HCT116 (cell line): ENCODE measurements at regions not wholly inside any gene's neighbourhood (a gene's known extent, or its start where the extent isn't known, plus 50 kb on each side); places are given as distances from the start of the nearest gene placed in this dataset.

ENCODE experiments used
- ATAC-seq: fragments of 200-7000 bp; cut with Tn5 transposase; 2 replicates; pipeline ENCODE4 v1.9.1; 2020; ENCODE audit warnings: mild to moderate bottlenecking, moderate library complexity
- BruUV-seq: library from RNA; stranded (reverse); fragments of 400-500 nt; replicated peaks from 2 replicates; lab custom pipeline; 2021; lab: Mats Ljungman, UMichigan
- CTCF ChIA-PET: fragments of 300-600 bp; sonication (Branson Sonifier 250); formaldehyde crosslinking; loops from one replicate; lab custom pipeline; 2021; ENCODE audit warnings: antibody characterized with exemption; lab: Charles Lee
- POLR2A ChIA-PET: fragments of 300-600, 350-600 bp; sonication (Branson Sonifier 250); formaldehyde crosslinking; loops from one replicate; lab custom pipeline; 2021; ENCODE audit warnings: antibody characterized with exemption; lab: Charles Lee
- RAD21 ChIA-PET, 2 experiments: fragments of 300-600 bp; sonication (Branson Sonifier 250); formaldehyde crosslinking; loops; one replicate each; lab custom pipeline; 2023; ENCODE audit warnings: low total read pairs in 2 of 2; ENCODE audit not compliant: uncharacterized antibody in 2 of 2, unreplicated experiment in 2 of 2, low non-redundant PET in 1 of 2; lab: Charles Lee
- DNase-seq: peaks from one replicate; pipeline ENCODE4 v3.0.0-alpha.2; 2010; ENCODE audit warnings: low read depth, low spot score
- H2AFZ ChIP-seq: fragments of 200-600 bp; shearing (Covaris generic), sonication (generic); 2 replicates; pipeline ENCODE4 v1.6.1; 2017; ENCODE audit warnings: low read depth, mixed run types, mixed read lengths, antibody characterized with exemption, low read length; ENCODE audit not compliant: poor library complexity, severe bottlenecking
- H3K27ac ChIP-seq: 2 replicates; pipeline ENCODE4 v1.5.1; 2012; ENCODE audit warnings: low read depth, low read length
- H3K27me3 ChIP-seq: fragments of 200-600 bp; sonication (generic); 2 replicates; pipeline ENCODE4 v1.6.1; 2016; ENCODE audit warnings: mixed run types, low read length, mixed read lengths; ENCODE audit not compliant: insufficient read depth
- H3K36me3 ChIP-seq, 2 experiments: fragments of 200-500 bp in 1 of 2; fragments of 200-600 bp in 1 of 2; sonication (Bioruptor generic) in 1 of 2; sonication (generic) in 1 of 2; 2 replicates each; pipeline versions ENCODE4 v1.5.1 to v1.6.1; 2014 to 2016; ENCODE audit warnings: low read length in 2 of 2, inconsistent platforms in 1 of 2, mixed read lengths in 1 of 2, mixed run types in 1 of 2; ENCODE audit not compliant: insufficient read depth in 2 of 2, control insufficient read depth in 1 of 2
- H3K4me1 ChIP-seq, 2 experiments: fragments of 200-600 bp in 1 of 2; sonication (generic) in 1 of 2; 2 replicates each; pipeline versions ENCODE4 v1.5.1 to v1.6.1; 2012 to 2017; ENCODE audit warnings: low read length in 2 of 2, inconsistent platforms in 1 of 2, mild to moderate bottlenecking in 1 of 2, mixed read lengths in 1 of 2, mixed run types in 1 of 2, moderate library complexity in 1 of 2; ENCODE audit not compliant: insufficient read depth in 2 of 2, control insufficient read depth in 1 of 2
- H3K4me2 ChIP-seq: fragments of 200-600 bp; sonication (generic); 2 replicates; pipeline ENCODE4 v1.6.1; 2017; ENCODE audit warnings: mixed run types, low read length, mixed read lengths
- H3K4me3 ChIP-seq, 2 experiments: fragments of 200-600 bp in 1 of 2; sonication (generic) in 1 of 2; replicated peaks in 1 of 2; 2 replicates each; pipeline ENCODE4 v1.5.1; 2011 to 2016; ENCODE audit warnings: low read length in 2 of 2, control low read depth in 1 of 2, low read depth in 1 of 2, mild to moderate bottlenecking in 1 of 2, mixed read lengths in 1 of 2, mixed run types in 1 of 2
- H3K79me2 ChIP-seq: fragments of 200-600 bp; sonication (generic); 2 replicates; pipeline ENCODE4 v1.6.1; 2017; ENCODE audit warnings: mild to moderate bottlenecking, mixed run types, low read length, moderate library complexity, mixed read lengths; ENCODE audit not compliant: insufficient read depth
- H3K9ac ChIP-seq: fragments of 200-600 bp; sonication (generic); 2 replicates; pipeline ENCODE4 v1.6.1; 2016; ENCODE audit warnings: low read length, mixed read lengths
- H3K9me2 ChIP-seq: fragments of 200-600 bp; sonication (generic), shearing (Covaris generic); 2 replicates; pipeline ENCODE4 v1.6.1; 2017; ENCODE audit warnings: mixed run types, mild to moderate bottlenecking, moderate library complexity; ENCODE audit not compliant: insufficient read depth
- H3K9me3 ChIP-seq, 2 experiments: fragments of 200-500 bp in 1 of 2; fragments of 200-600 bp in 1 of 2; sonication (Bioruptor generic) in 1 of 2; sonication (generic) in 1 of 2; 2 replicates each; pipeline ENCODE4 v1.6.1; 2014 to 2017; ENCODE audit warnings: low read length in 2 of 2, mixed read lengths in 2 of 2, inconsistent platforms in 1 of 2, low read depth in 1 of 2, mild to moderate bottlenecking in 1 of 2, mixed run types in 1 of 2, moderate library complexity in 1 of 2; ENCODE audit not compliant: control insufficient read depth in 1 of 2, insufficient read depth in 1 of 2
- H4K20me1 ChIP-seq: fragments of 200-600 bp; sonication (generic), shearing (Covaris generic); 2 replicates; pipeline ENCODE4 v1.6.1; 2017; ENCODE audit warnings: mixed run types, mild to moderate bottlenecking, moderate library complexity; ENCODE audit not compliant: insufficient read depth
- ATF3 ChIP-seq: IDR thresholded peaks from 2 replicates; pipeline ENCODE4 v1.6.1; 2012
- CBX3 ChIP-seq: IDR thresholded peaks from 2 replicates; pipeline ENCODE4 v1.6.1; 2012; ENCODE audit warnings: low read depth
- CEBPB ChIP-seq: IDR thresholded peaks from 2 replicates; pipeline ENCODE4 v1.6.1; 2012; ENCODE audit warnings: low read depth
- ELF1 ChIP-seq: IDR thresholded peaks from 2 replicates; pipeline ENCODE4 v1.6.1; 2012; ENCODE audit warnings: low read depth, borderline replicate concordance
- EZH2phosphoT487 ChIP-seq: fragments of 200-600 bp; IDR thresholded peaks from 2 replicates; pipeline ENCODE4 v1.6.1; 2018; ENCODE audit warnings: antibody characterized with exemption, borderline replicate concordance
- FOSL1 ChIP-seq: IDR thresholded peaks from 2 replicates; pipeline ENCODE4 v1.6.1; 2012; ENCODE audit warnings: low read depth
- JUND ChIP-seq: IDR thresholded peaks from 2 replicates; pipeline ENCODE4 v1.6.1; 2012
- MAX ChIP-seq: IDR thresholded peaks from 2 replicates; pipeline ENCODE4 v1.6.1; 2012
- POLR2AphosphoS5 ChIP-seq: IDR thresholded peaks from 2 replicates; pipeline ENCODE4 v1.6.1; 2011; ENCODE audit warnings: mild to moderate bottlenecking, low read depth, low read length, moderate library complexity
- REST ChIP-seq: IDR thresholded peaks from 2 replicates; pipeline ENCODE4 v1.6.1; 2012; ENCODE audit warnings: low read depth
- SIN3A ChIP-seq: IDR thresholded peaks from 2 replicates; pipeline ENCODE4 v1.6.1; 2012; ENCODE audit warnings: low read depth
- SP1 ChIP-seq: IDR thresholded peaks from 2 replicates; pipeline ENCODE4 v1.6.1; 2012; ENCODE audit warnings: low read depth
- SRF ChIP-seq: IDR thresholded peaks from 2 replicates; pipeline ENCODE4 v1.6.1; 2012; ENCODE audit warnings: low read depth
- TCF7L2 ChIP-seq: IDR thresholded peaks from 2 replicates; pipeline ENCODE4 v1.7.0; 2011; ENCODE audit warnings: borderline replicate concordance, inconsistent platforms; ENCODE audit not compliant: insufficient read depth, insufficient read length; ENCODE audit errors: extremely low read depth
- YY1 ChIP-seq: IDR thresholded peaks from 2 replicates; pipeline ENCODE4 v1.6.1; 2011; ENCODE audit warnings: low read length, low read depth, moderate library complexity, mild to moderate bottlenecking; ENCODE audit not compliant: insufficient replicate concordance; ENCODE audit errors: extremely low read depth
- ZFX ChIP-seq: fragments of 450-650 bp; IDR thresholded peaks from 2 replicates; pipeline ENCODE4 v1.6.1; 2017
- intact Hi-C: fragments of 100-400 bp; cut with micrococcal nuclease; formaldehyde crosslinking; loops from 2 replicates; pipeline ENCODE4 v1.10.0; 2022

- Histone ChIP-seq H3K4me3 (no peak overlapping the region), H3K9me3 (no peaks in the 10 kb centered on the region), H3K4me1 (peaks cover 0 to 5% of the 10 kb centered on the region in 2 experiments; a peak in 2 of 4 replicates), H3K27me3 (no peaks in the 10 kb centered on the region), H4K20me1 (no peaks in the 10 kb centered on the region), H3K9me2 (no peaks in the 10 kb centered on the region), H3K27ac (no peak overlapping the region), H3K79me2 (no peaks in the 10 kb centered on the region), H2AFZ (no peak overlapping the region), H3K4me2 (no peak overlapping the region), H3K36me3 (no peaks in the 10 kb centered on the region), H3K9ac (no peak overlapping the region)
- BruUV-seq: no TSS peak
- CTCF ChIA-PET: interaction anchor here (0.9 kb wide), 1 partner anchor 37 kb away, joined by 3 read pairs; no protein-coding TSS in a partner anchor
- DNase-seq (no peak), ATAC-seq (no peak)
- intact Hi-C loops: no loop called here
- POLR2A ChIA-PET: no interaction called here
- RAD21 ChIA-PET: no interaction called here
- TF ChIP-seq MAX: no peak
- no peak for TF ChIP-seq EZH2phosphoT487
- TF ChIP-seq ELF1: no peak
- TF ChIP-seq ATF3: no peak
- no peak for TF ChIP-seq CEBPB
- TF ChIP-seq SIN3A: no peak
- no peak for TF ChIP-seq YY1
- no peak for TF ChIP-seq POLR2AphosphoS5
- TF ChIP-seq JUND: no peak
- no peak for TF ChIP-seq SP1
- TF ChIP-seq REST: no peak
- TF ChIP-seq SRF: no peak
- no peak for TF ChIP-seq TCF7L2
- TF ChIP-seq FOSL1: no peak
- no peak for TF ChIP-seq ZFX
- no peak for TF ChIP-seq CBX3
These were observed 655.1 kb downstream of the VRK1 start for GRCh38 chr14:97452314-97452713.
